Ascending aorta (tissue), 2 donors: ENCODE measurements at regions not wholly inside any gene's neighbourhood (a gene's known extent, or its start where the extent isn't known, plus 50 kb on each side); places are given as distances from the start of the nearest gene placed in this dataset.

Source experiments
- DNase-seq, 2 donors: peaks; one replicate each; pipeline ENCODE4 v3.0.0-alpha.2; 2019; ENCODE audit warnings: low spot score in 2 of 2
- H3K27ac ChIP-seq, 2 donors: fragments of 200-600 bp; sonication (generic); one replicate each; pipeline ENCODE4 v1.5.1; 2016 to 2017; ENCODE audit warnings: mild to moderate bottlenecking in 1 of 2
- H3K27me3 ChIP-seq: fragments of 200-600 bp; sonication (generic); one replicate; pipeline ENCODE4 v1.5.1; 2017
- H3K36me3 ChIP-seq, 2 donors: fragments of 200-600 bp; sonication (generic); one replicate each; pipeline ENCODE4 v1.5.1; 2016
- H3K4me1 ChIP-seq, 2 donors: fragments of 200-600 bp; sonication (generic); one replicate each; pipeline ENCODE4 v1.5.1; 2016 to 2017; ENCODE audit warnings: mild to moderate bottlenecking in 1 of 2
- H3K4me3 ChIP-seq, 2 donors: fragments of 200-600 bp; sonication (generic); one replicate each; pipeline ENCODE4 v1.5.1; 2016 to 2017; ENCODE audit warnings: mild to moderate bottlenecking in 1 of 2
- H3K9me3 ChIP-seq, 2 donors: fragments of 200-600 bp; sonication (generic); one replicate each; pipeline ENCODE4 v1.5.1; 2016
- intact Hi-C: fragments of 100-400 bp; cut with DNase I; formaldehyde crosslinking; loops from one replicate; pipeline ENCODE4 v1.15.1; 2023
- TF ChIP-seq, protein P1 (sequence below), 3 experiments: fragments of 200-600 bp in 2 of 3; fragments of 450-650 bp in 1 of 3; sonication (generic) in 2 of 3; IDR thresholded peaks; one replicate each; pipeline ENCODE4 v1.5.1; 2016 to 2019; ENCODE audit warnings: antibody characterized with exemption in 3 of 3, mild to moderate bottlenecking in 1 of 3, moderate library complexity in 1 of 3

DNA sequence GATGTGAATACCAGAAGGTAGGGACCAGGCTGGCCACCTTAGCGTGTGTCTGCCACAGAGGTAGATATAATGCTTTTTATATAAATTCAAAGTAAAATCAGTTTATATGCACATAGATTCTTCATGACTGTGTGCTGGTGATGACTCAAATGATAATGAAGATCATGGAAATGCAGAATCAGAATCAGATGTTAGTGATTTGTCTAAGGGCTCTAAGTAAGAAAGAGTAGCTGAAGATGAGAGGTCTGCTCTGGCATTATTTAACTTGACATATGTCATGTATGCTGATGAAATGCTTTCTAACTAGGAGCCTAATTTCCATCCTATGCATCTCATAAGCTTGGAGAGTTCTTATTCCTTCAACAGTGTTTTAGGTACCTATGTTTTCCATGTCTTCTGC is 50.3 kb upstream of the DPH6 start:
- Histone ChIP-seq H3K36me3 (no peaks in the 10 kb centered on the region), H3K9me3 (no peaks in the 10 kb centered on the region), H3K4me3 (no peak overlapping the region), H3K4me1 (no peaks in the 10 kb centered on the region), H3K27me3 (no peaks in the 10 kb centered on the region), H3K27ac (no peak overlapping the region)
- intact Hi-C loops = no loop called here
- DNase-seq = no peak
- TF ChIP-seq, protein P1, sequence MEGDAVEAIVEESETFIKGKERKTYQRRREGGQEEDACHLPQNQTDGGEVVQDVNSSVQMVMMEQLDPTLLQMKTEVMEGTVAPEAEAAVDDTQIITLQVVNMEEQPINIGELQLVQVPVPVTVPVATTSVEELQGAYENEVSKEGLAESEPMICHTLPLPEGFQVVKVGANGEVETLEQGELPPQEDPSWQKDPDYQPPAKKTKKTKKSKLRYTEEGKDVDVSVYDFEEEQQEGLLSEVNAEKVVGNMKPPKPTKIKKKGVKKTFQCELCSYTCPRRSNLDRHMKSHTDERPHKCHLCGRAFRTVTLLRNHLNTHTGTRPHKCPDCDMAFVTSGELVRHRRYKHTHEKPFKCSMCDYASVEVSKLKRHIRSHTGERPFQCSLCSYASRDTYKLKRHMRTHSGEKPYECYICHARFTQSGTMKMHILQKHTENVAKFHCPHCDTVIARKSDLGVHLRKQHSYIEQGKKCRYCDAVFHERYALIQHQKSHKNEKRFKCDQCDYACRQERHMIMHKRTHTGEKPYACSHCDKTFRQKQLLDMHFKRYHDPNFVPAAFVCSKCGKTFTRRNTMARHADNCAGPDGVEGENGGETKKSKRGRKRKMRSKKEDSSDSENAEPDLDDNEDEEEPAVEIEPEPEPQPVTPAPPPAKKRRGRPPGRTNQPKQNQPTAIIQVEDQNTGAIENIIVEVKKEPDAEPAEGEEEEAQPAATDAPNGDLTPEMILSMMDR (IDR thresholded peaks at IDR 0.05) = no peak

DNA sequence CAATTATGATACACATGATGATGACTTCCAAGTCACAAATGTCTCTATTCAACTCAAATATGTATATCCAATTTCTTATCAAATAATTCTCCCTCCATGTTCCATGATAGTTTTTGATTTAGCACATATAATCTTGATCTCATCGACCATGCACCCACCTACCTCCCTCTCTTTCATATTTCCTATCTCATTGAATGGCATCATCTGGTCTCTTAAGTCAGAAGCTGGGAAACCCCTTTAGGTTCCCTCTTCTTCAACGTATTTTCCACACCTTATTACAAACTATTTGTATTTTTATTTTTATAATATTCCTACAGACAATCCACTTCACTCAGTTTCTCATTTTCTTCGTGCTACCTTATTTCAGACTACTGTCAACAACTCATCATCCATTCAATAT is 56.9 kb upstream of the DPH6 start:
- Histone ChIP-seq H3K36me3 (no peaks in the 10 kb centered on the region), H3K4me1 (peaks cover 0 to 20% of the 10 kb centered on the region in 2 donors), H3K9me3 (no peaks in the 10 kb centered on the region), H3K27me3 (no peaks in the 10 kb centered on the region), H3K27ac (peak overlapping the region; percentile 12 to 41), H3K4me3 (no peak overlapping the region)
- intact Hi-C loops = no loop called here
- TF ChIP-seq, protein P1 (IDR thresholded peaks at IDR 0.05) = no peak
- DNase-seq = no peak

DNA sequence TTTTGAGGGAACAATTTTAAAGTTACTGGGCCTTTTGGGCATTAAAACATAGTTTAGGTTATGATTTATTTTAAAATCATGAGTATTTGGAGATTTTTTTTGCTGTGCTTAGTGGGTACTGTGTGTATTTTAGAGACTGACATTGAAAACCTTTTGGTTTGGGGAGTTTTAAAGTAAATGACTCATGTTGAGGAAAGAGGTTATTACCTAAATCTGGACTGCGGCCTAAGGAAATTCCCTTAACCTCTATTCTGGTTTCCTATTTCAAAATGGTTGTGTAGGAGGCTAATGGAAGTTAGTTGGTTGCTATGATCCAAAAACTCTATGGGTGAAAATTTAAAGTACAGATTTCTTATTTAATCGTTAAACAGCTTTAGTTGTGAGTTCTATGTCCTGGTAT is 57.3 kb upstream of the DPH6 start:
- Histone ChIP-seq H3K4me1 (peaks cover 0 to 20% of the 10 kb centered on the region in 2 donors), H3K9me3 (no peaks in the 10 kb centered on the region), H3K27ac (peak overlapping the region; percentile 12 to 41), H3K4me3 (no peak overlapping the region), H3K27me3 (no peaks in the 10 kb centered on the region), H3K36me3 (no peaks in the 10 kb centered on the region)
- no peak for DNase-seq
- intact Hi-C loops = no loop called here
- TF ChIP-seq, protein P1 (IDR thresholded peaks at IDR 0.05) = no peak

DNA sequence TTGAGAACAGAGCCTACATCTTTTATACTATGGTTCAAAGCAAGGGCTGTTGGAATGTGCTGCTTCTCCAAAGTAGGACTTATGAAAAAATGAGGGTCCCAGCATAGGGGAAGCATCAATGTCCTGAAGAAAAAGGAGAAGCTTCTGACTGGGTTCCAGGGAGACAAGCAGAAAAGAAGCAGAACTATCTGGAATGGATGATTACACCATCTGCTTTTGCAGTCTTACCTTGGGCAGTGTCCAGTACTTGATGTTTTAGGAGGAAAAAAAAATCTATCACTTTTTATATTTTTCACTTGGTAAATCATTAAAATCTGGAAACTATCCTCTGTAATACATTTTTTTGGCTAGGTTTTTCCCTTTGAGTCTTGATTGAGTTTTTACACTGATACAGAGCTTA is 57.9 kb upstream of the DPH6 start:
- Histone ChIP-seq H3K27me3 (no peaks in the 10 kb centered on the region), H3K4me1 (peaks cover 0 to 20% of the 10 kb centered on the region in 2 donors), H3K9me3 (no peaks in the 10 kb centered on the region), H3K36me3 (no peaks in the 10 kb centered on the region), H3K4me3 (no peak overlapping the region), H3K27ac (peak overlapping the region in 1 of 2 donors; percentile 41)
- no peak for DNase-seq
- intact Hi-C loops = no loop called here
- TF ChIP-seq, protein P1 (IDR thresholded peaks at IDR 0.05) = no peak

DNA sequence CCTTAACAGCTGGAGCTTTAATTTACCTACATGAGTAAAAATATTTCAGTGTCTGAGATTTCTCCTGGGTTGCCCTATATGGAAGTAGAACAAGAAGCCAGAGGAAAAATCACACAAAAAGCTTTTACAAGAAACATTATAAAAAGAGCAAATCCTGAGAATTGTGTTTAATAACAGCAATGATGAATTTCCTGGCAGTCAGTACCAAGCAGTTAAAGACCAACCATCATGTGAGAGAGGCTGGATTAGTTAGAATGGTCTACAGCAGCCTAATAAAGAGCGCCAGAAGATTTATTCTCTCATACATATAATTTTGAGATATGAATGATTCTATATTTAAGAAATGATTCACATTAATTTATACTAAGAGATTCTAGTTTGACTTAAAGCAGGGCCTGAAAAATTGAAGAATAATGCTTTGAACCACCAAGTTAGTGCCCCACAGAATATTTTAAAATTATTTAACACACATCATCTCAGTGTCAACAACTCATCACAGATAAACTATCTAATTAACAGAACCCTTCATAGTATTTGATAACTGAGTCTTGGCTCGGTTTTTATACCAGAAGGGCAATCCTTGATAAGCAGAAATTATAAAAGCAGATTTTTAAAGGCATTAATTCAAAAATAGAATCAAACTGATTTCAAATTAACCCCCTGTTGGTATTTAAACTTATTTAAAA is 59.9 kb upstream of the DPH6 start:
- Histone ChIP-seq H3K36me3 (no peaks in the 10 kb centered on the region), H3K9me3 (no peaks in the 10 kb centered on the region), H3K27me3 (no peaks in the 10 kb centered on the region), H3K4me1 (peaks cover 0 to 20% of the 10 kb centered on the region in 2 donors), H3K4me3 (peak overlapping the region in 1 of 2 donors; percentile 16), H3K27ac (peak overlapping the region; percentile 66 to 71)
- TF ChIP-seq, protein P1 (IDR thresholded peaks at IDR 0.05) = no peak
- intact Hi-C loops = no loop called here
- no peak for DNase-seq

DNA sequence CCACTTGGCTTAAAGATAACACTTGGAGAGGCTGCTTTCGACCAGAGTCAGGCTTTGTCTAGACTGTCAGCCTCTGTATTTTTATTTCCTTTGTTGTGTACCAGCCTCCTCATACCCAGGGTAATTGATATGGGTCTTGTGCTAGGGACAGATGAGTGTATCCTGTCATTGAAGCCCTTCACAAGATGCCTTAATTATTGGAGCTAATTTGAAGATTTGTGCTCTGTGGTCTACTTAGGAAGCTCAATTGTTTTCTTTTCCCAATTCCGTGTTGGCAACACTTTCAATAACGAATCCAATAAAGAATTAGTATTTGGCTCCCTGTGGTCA is 60.5 kb upstream of the DPH6 start:
- peak overlapping the region; percentile 66 to 71 for H3K27ac ChIP-seq
- DNase-seq = no peak
- H3K4me1 ChIP-seq = peaks cover 0 to 20% of the 10 kb centered on the region in 2 donors
- H3K4me3 ChIP-seq = no peak overlapping the region
- H3K27me3 ChIP-seq = no peaks in the 10 kb centered on the region
- intact Hi-C loops = no loop called here
- no peaks in the 10 kb centered on the region for H3K9me3 ChIP-seq
- TF ChIP-seq, protein P1 (IDR thresholded peaks at IDR 0.05) = no peak
- no peaks in the 10 kb centered on the region for H3K36me3 ChIP-seq
